HG02763 (cell line): ENCODE measurements at regions not wholly inside any gene's neighbourhood (a gene's known extent, or its start where the extent isn't known, plus 50 kb on each side); places are given as distances from the start of the nearest gene placed in this dataset.

Experiments
- ATAC-seq: cut with Tn5 transposase; IDR thresholded peaks from one replicate; pipeline ENCODE4 v1.9.1; 2021; ENCODE audit warnings: mild to moderate bottlenecking, moderate library complexity; ENCODE audit not compliant: unreplicated experiment

DNA sequence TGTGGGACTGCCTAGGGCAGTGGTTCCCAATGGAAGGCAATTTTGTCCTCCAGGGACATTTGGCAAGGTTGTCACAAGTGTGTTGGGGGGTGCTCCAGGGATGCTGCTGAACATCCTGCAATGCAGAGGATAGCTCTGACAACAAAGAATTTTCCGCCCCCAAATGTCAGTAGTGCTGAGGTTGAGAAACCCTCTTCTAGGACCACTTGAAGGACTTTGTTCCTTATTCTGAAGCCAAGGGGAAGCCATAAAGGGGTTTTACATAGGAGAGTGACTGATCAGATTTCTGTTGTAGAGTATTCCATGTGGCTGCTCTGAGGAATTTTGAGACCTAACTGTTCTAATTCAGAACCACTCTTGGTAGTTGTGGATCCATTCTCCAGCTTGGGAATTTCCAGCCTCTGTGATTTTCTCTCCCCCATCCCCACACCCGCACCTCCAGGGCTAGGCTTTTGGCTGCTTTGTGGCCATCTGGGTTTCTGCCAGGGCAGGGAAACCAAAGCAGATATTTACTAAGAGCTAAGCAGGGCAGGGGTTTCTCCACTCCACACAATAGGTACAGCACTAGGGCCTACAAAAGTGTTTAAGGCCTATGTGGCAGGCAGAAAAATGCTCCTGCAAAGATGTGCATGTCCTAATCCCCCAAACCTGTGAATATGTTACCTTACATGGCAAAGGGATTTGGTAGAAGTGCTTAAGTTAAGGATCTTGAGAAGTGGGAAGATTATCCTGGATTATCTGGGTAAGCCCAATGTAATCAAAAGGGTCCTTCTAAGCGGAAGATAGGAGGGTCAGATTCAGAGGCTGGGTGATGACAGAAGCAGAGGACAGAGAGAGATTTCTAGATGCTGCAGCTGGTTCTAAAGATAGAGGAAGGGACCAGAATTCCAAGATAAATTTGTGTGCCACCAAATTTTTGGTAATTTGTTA is 135.4 kb downstream of the TMEM17 start:
- no peak for ATAC-seq

DNA sequence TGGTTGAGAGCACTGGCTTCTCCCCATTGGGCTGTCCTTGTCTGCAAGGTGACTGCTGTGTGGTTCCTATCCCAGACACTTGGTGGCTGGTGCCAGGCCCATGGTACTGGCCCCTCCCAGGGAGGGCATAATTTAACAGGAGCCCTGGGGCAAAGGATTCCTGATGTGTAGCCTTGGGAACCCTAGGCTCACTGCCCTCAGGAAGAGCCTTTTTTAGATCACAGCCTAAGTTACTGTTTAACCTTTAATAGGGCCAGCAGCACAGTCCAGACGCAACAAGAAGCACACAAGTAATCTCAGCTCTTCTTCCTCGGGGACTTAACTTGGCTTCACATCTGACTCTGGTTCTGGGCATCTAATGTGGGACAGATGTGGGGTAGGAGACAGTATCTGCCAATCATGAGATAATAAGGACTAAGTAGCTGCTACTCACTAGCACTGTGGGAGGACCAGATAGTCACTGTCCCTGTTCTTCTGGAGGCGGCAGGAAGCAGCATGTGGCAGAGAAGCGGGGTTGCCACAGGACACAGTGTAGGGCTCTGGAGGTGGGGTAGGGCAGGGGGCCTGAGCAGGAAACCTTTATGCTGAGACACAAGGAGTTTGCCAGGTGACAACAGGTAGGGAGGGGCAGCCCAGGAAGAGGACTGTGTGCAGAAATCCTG is 136.3 kb downstream of the TMEM17 start:
- ATAC-seq: no peak

DNA sequence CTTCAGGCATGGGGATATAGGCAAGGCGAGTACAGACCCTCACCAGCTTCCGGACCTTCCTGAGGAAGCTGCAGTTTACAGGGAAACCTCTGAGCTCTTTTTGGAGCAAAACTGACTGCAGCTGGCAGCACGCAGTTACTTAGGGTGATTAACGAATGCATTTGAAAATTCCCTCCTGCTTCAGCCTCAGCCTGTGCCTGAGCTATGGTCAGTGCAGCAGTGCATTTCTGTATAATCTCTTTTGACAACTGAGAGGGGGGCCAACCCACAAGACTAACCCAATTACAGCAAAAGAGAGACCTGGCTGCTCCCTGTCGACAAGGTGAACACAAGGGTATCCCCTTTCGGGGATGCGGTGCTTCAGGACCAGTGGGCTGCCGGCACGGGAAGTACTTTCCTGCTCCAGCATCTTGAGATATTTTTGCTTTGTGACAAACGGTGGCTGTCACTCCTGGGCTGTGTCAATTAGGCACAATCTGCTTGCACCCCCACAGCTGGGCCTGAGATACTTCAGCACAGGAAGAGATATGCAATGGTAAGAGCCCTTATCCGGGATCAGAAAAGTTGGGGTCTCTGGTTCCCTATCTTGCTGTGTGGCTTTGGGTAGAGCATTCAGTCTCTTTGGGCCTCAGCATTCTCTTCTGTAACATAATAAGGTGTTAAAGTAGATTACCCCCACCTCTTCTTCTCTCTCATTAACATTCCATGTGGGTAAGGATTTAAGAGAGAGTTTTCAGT is 141.0 kb downstream of the TMEM17 start:
- no peak for ATAC-seq

DNA sequence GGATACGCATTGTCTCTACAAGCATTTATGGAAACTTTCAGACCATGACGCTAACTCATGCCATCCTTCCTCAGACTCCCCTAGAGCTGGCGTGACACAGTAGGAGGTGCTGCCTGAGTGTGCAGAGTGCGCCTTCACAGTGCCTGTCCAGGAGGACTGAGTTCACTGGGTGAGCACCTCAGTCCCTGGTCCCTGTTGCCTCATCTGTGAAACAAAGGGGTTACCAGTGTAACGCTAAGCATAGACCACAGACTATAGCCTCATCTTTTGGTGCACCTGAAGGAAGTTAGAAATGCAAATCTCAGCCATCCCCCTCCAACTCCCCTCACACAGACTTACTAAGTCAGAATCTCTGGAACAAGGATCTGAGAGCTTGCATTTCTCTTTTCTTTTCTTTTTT is 142.8 kb downstream of the TMEM17 start:
- ATAC-seq: peak; percentile 77

DNA sequence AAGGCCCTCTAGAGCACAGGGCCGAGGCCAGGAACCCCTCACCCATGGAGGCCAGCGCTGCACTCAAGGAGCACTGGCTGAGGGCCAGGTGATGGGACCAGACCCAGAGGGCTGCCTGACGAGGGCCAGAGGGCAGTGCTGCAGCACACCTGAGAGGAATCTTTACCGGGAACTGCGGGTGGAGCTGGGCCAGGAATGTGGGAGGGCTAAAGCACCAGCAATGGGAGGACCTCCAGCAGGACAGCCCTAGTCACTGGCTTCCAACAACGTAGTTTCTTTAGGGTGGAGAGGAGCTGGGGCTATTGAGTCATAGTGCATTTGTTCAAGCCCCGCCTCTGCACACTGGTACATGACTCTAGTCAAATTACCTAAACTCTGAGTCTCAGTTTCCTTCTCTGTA is 143.4 kb downstream of the TMEM17 start:
- no peak for ATAC-seq

DNA sequence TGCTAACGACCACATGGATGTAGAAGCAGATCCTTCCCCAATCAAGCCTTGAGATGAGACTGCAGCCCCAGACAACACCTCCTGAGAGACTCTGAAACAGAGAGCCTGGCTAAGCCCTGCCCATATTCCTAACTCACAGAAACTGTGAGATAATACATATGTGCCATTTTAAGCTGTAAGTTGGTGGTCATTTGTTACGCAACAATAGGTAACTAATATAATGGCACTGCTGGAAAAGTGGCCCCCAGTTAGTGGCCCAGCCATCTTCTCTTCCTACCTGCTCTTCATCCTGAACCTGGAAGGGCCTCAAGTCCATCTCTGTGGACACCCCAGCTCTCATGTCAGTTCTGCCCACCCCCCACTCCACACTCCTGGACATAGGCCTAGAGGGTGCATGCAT is 144.0 kb downstream of the TMEM17 start:
- ATAC-seq: no peak

DNA sequence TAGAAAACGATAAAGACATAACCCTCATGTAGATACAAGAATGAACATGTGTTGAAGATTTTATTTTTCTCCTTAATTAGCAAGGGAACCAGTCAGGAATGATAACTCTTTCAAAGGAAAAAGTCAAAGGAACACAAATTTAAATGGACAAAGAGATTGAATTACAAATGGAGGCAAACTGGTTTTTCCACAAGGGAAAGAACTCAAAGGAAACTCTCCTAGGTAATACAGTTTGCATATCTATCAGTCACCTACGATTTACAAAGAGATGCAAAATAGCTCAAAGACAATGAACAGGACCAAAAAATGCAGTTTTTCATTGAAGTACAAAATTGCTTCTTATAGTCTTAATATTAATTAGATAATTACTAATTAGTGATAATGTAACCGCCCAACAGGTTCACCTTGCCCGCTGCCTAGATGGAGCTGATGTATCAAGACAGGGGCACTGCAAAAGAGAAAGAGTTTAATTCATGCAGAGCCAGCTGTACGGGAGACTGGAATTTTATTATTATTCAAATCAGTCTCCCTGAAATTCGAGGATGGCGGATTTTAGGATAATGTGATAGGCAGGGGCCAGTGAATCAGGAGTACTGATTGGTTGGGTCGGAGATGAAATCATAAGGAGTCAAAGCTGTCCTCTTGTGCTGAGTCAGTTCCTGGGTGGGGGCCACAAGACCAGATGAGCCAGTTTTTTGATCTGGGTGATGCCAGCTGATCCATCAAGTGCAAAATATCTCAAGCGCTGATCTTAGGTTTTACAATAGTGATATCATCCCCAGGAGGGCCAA is 151.0 kb downstream of the TMEM17 start:
- ATAC-seq: no peak

DNA sequence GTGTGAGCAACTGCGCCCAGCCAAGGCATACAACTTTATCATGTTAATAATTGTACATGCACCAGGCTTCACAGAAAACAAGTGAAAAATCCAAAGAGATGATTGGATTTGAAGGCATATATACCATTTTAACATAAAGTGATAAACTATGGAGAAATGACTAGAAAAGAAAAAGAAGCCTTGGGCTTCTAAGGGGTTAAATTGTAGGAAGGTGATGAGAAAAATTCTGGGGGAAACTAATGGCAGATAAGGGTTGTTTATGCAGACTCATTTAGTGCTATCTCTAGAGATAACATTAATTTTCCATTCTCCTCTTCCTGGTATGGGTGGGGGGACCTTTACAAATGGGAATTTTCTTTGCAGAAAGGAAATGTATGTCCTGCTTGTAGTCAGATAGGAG is 154.0 kb downstream of the TMEM17 start:
- ATAC-seq: no peak

DNA sequence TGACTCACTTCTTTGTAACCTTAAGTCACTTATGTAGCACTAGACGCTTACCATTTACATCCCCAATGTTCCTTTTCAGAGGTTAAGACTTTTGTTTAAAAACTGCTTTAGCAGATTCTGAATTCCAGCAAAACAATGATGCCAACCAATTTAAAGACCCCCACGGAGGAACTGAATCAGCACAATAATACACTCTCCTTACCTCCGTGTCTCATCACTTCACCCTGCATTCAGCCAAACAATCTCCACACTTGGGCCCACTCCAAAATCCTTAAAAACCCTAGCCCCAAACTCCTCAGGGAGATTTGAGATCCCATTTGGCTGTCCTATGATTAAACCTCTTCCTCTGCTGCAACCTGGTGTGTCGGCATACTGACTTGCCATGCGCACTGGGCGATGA is 153.9 kb downstream of the B3GNT2 start:
- no peak for ATAC-seq

DNA sequence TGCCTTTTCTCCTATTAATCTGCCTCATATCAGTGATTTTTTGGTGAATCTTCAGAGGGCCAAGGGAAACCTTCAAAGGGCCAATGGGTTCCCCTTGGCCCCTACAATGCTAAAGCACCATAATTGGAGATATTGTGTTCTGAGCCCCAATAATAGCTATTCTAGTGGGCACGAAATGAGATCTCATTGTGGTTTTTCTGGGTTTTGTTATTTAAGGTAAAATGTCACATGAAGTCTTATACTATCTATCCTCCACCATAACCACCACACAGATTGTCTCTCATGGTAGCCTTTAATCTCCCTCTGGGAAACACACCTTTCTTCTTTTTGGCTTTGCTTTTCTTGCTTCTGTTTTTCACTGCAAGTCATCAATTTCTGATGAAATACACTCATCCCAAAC is 152.8 kb downstream of the B3GNT2 start:
- no peak for ATAC-seq

DNA sequence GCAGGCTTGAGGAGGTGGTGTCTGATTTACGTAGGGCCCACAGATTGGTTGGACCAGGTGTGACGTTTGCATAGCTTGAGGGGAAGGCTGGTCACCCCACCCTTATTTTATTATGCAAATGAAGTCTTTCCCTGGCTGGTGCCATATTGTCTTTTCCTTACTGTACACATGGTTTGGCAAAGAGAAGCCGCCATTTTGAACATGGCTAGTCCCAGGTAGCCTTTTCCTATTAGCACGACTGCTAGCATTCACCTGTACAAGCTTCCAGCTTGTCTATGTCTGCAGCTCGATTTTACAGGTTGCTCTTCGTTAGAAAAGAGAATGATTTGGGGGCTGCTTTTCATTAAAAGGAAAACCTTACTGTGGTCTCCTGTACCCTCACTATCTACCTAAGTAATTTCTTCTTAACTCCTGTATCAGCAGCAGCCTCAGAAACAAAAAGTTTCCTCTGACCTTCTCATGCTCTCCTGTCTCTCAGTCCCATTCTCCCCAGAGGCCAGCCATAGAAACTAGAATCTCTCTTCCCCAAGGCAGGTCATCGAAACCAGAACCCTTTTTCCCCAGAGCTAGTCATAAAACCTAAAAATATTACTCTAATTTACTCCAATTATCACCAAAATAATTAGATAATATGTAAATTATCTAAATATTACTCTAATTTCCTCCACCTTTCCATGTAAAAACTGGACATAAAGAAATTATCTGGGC is 151.8 kb downstream of the B3GNT2 start:
- no peak for ATAC-seq

DNA sequence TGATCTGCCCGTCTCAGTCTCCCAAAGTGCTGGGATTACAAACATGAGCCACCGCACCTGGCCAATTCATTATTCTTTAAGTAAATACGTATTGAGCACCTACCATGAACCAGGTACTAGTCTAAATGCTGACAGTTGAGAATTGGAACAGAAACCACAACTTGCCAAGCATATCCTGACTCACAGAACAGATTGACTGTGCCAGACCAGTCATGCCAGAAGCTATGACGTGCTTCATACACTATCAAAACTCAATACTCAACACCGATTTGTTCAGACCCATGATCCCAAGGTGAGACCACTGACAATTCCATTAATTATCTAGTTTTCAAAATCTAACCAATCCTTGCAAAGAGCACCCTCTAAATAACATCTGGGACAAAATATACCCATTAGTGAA is 148.6 kb downstream of the B3GNT2 start:
- ATAC-seq: peak; percentile 71

DNA sequence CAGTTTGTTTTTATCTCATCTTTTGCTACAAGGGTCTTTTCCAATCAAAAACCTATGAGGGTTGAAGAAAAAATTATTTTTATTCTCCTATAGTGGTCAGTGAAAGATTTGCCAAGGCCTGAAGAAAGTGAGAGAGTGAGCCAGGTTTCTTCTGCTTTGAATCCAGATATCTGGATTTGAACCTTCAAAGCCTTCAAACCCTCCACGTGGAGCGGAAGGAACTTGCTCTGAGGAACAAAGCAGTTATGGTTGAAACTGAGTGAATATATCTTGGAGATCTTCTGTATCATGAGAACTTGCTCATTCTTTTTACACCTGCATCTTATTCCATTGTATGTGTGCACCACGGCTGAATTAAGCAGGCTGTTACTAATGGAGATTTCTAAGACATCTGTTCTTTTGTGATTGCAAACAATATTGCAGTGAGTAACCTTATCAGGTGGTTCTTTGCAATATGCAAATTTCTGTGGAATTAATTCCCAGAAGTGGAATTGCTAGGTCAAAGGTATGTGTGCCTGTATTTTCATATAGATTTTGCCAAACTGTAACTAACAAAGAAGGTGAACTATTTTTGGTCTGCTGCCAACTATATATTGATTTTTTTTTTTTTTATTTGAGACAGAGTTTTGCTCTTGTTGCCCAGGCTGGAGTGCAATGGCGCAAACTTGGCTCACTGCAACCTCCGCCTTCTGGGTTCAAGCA is 147.9 kb downstream of the B3GNT2 start:
- ATAC-seq: no peak

DNA sequence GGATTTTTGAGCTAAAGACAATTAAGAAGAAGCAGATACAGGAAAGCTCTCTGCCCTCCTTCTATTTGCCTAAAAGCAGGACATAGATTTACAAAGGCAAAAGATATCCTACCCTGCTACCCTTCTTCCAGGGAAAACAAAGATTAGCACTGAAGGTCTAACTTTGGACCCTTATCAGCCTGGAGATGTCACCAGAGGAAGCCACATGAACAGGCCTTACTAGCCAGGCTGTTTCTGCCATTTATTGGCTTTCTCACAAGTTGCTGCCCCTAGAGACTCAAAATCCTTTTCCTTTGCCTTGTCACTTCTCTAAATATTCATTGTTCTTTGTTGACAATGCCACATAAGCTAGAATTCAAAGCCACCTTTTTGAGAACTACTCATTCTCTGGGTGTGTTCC is 147.3 kb downstream of the B3GNT2 start:
- no peak for ATAC-seq

DNA sequence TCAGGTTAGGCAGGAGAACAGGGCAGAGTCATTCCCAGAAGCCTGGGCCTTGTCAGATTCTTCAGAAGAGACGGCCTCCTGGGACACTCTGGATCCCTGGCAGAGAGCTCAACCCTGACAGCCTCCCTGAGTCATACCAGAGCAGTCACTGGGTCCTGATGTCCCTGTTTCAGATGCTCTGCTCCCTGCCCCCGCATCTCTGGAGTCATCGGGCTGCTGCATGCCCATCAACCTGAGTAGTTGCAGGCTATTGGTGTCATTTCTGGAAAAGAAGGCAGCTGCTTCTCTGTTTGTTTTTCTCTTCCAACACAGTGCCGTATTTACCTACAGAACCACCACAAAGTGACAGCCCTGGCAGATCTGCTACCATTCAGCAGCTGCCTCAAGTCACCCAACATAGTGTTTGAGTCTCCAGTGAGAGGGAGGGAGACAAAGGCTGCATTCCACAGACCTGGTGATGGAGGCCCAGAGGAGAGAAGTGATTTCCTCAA is 145.1 kb downstream of the B3GNT2 start:
- ATAC-seq: no peak

DNA sequence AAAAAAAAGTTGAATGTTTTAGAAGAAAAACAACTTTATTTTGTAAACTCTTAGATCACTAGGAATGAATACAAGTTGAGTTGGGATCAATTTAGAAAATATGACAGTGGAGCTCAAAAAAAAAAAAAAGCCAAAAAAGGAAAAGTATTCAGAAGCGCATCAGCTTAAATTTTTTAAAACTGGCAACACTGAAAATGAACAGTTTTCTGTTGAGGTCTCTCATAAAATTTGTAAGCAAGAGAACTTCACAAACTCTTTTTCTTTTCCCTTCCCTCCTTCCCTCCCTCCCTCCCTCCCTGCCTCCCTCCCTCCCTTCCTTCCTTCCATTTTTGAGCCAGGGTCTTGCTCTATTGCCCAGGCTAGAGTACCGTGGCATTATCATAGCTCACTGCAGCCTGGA is 143.9 kb downstream of the B3GNT2 start:
- ATAC-seq: no peak

DNA sequence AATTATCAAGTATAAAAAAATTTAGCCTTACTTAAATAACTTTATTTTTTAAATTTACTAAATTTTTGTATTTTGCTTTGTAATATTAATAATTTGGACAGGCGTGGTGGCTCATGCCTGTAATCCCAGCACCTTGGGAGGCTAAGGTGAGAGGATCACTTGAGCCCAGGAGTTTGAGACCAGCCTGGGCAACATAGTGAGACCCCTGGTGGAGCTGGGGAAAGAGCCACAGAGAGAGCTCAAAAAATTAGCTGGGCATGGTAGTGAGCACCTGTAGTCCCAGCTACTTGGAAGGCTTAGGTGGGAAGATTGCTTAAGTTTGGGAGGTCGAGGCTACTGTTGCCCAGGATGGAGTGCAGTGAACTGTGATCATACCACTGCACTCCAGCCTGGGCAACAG is 143.5 kb downstream of the B3GNT2 start:
- ATAC-seq: no peak

DNA sequence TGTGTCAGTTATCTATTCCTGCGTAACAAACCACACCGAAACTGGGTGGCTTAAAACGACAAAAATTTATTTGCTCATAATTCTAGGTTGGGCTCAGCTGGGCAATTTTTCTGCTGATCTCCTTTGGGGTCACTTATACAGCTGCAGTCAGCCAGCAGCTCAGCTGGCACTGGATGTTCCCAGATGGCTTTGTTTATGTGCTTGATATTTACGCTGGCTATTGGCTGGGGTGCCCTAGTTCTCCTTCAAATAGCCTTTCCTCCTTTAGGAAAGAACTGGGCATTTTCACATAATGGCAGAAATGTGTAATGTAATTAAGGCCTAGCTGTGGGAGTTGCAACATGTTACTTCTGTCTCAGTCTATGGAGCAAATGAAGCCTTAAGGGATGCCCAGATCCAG is 142.2 kb downstream of the B3GNT2 start:
- ATAC-seq: no peak

DNA sequence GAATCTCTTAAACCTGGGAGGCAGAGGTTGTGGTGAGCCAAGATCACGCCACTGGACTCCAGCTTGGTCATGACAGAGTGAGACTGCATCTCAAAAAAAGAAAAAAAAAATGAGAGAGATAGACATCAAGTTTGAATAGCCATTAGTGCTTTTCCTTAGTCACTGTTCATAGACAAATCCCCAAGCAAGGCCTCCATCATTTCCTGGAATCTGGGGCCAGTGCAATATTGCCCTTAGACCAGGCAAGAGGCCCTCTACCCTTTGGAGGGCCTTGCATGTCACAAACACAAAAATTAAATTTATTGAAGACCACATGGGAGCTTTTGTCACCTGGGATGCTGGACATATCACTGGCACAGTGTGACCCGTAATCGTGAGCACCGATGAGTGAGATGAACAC is 141.5 kb downstream of the B3GNT2 start:
- ATAC-seq: no peak

DNA sequence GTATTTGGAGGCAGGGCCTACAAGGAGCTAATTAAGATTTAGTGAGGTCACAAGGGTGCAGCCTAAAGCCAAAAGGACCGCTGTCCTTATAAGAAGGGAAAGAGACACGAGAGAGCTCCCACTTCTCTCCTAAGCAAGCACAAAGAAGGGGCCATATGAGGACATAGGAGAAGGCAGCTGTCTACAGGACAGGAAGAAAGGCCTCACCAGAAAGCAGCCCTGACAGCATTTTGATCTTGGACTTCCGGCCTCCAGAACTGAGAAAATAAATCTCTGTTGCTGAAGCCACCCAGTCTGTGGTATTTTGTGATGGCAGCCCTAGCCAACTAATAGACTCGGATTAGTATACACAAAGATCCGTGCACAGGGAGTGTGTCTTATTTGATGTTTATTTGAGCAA is 139.7 kb downstream of the B3GNT2 start:
- ATAC-seq: no peak
